ENCODE measurements at regions not wholly inside any gene's neighbourhood (a gene's known extent, or its start where the extent isn't known, plus 50 kb on each side); places are given as distances from the start of the nearest gene placed in this dataset.

- Histone ChIP-seq H2BK15ac (ENCODE audit: low read length) (no peak overlapping the region), H4K8ac (ENCODE audit: low read depth, low read length) (no peak overlapping the region), H2BK12ac (ENCODE audit: low read length) (no peak overlapping the region), H3K23ac (ENCODE audit: low read depth, low read length, poor library complexity) (no peak overlapping the region), H2AFZ (ENCODE audit: low read length) (no peak overlapping the region), H3K27ac (replicated peaks; ENCODE audit: low read length) (no peak overlapping the region), H3K4ac (ENCODE audit: low read length) (no peak overlapping the region), H3K9ac (ENCODE audit: low read depth, low read length, poor library complexity) (no peak overlapping the region), H3K27me3 (ENCODE audit: control insufficient read depth in 3 of 3, insufficient read depth in 3 of 3, low read depth in 1 of 3, low read length in 3 of 3) (no peaks in the 10 kb centered on the region), H4K91ac (ENCODE audit: low read depth, low read length, poor library complexity) (no peak overlapping the region), H2AK5ac (ENCODE audit: low read depth, low read length) (no peak overlapping the region), H2BK5ac (ENCODE audit: low read length) (no peak overlapping the region), H3K18ac (ENCODE audit: low read length) (no peak overlapping the region), H3K14ac (ENCODE audit: low read length) (no peak overlapping the region), H3K4me1 (ENCODE audit: control insufficient read depth in 2 of 2, insufficient read depth in 1 of 2, low read depth in 1 of 2, low read length in 2 of 2) (peaks cover 5 to 7% of the 10 kb centered on the region in 2 donors), H3K4me3 (ENCODE audit: low read length in 2 of 2) (no peak overlapping the region), H3K9me3 (replicated peaks in 1 of 2; ENCODE audit: control insufficient read depth in 2 of 2, insufficient read depth in 1 of 2, low read depth in 1 of 2, low read length in 2 of 2) (no peaks in the 10 kb centered on the region), H2BK120ac (ENCODE audit: low read depth, low read length) (no peak overlapping the region), H3K36me3 (replicated peaks in 1 of 2; ENCODE audit: control insufficient read depth in 2 of 2, insufficient read depth in 2 of 2, low read length in 2 of 2) (no peaks in the 10 kb centered on the region), H3K79me1 (ENCODE audit: low read depth, low read length) (no peaks in the 10 kb centered on the region), H3K4me2 (ENCODE audit: insufficient read depth, low read length, poor library complexity, severe bottlenecking) (no peak overlapping the region)
- no CpG with 5 or more reads among the region's 1 CpG for WGBS, 2 donors (ENCODE audit: extremely low coverage in 2 of 2, insufficient read length in 2 of 2, insufficient replicate concordance in 1 of 2)
- no peak for DNase-seq (ENCODE audit: low spot score)
Observed at GRCh38 chr6:143612186-143612585, 65.6 kb upstream of the PHACTR2 start.

- Histone ChIP-seq H4K8ac (ENCODE audit: low read depth, low read length) (no peak overlapping the region), H3K36me3 (replicated peaks in 1 of 2; ENCODE audit: control insufficient read depth in 2 of 2, insufficient read depth in 2 of 2, low read length in 2 of 2) (no peaks in the 10 kb centered on the region), H4K91ac (ENCODE audit: low read depth, low read length, poor library complexity) (no peak overlapping the region), H3K79me1 (ENCODE audit: low read depth, low read length) (no peaks in the 10 kb centered on the region), H2BK12ac (ENCODE audit: low read length) (no peak overlapping the region), H2AK5ac (ENCODE audit: low read depth, low read length) (no peak overlapping the region), H3K4me1 (ENCODE audit: control insufficient read depth in 2 of 2, insufficient read depth in 1 of 2, low read depth in 1 of 2, low read length in 2 of 2) (peaks cover 5 to 7% of the 10 kb centered on the region in 2 donors), H2BK5ac (ENCODE audit: low read length) (no peak overlapping the region), H3K14ac (ENCODE audit: low read length) (no peak overlapping the region), H2BK120ac (ENCODE audit: low read depth, low read length) (no peak overlapping the region), H3K18ac (ENCODE audit: low read length) (no peak overlapping the region), H3K27ac (replicated peaks; ENCODE audit: low read length) (no peak overlapping the region), H3K4me2 (ENCODE audit: insufficient read depth, low read length, poor library complexity, severe bottlenecking) (no peak overlapping the region), H2AFZ (ENCODE audit: low read length) (no peak overlapping the region), H3K4me3 (ENCODE audit: low read length in 2 of 2) (no peak overlapping the region), H3K4ac (ENCODE audit: low read length) (no peak overlapping the region), H2BK15ac (ENCODE audit: low read length) (no peak overlapping the region), H3K23ac (ENCODE audit: low read depth, low read length, poor library complexity) (no peak overlapping the region), H3K9me3 (replicated peaks in 1 of 2; ENCODE audit: control insufficient read depth in 2 of 2, insufficient read depth in 1 of 2, low read depth in 1 of 2, low read length in 2 of 2) (no peaks in the 10 kb centered on the region), H3K9ac (ENCODE audit: low read depth, low read length, poor library complexity) (no peak overlapping the region), H3K27me3 (ENCODE audit: control insufficient read depth in 3 of 3, insufficient read depth in 3 of 3, low read depth in 1 of 3, low read length in 3 of 3) (no peaks in the 10 kb centered on the region)
- WGBS, 2 donors (ENCODE audit: extremely low coverage in 2 of 2, insufficient read length in 2 of 2, insufficient replicate concordance in 1 of 2), result no CpG with 5 or more reads among the region's 5 CpGs
- no peak for DNase-seq (ENCODE audit: low spot score)
Observed at GRCh38 chr6:143611580-143611979, 66.2 kb upstream of the PHACTR2 start.

- Histone ChIP-seq H3K4me2 (ENCODE audit: insufficient read depth, low read length, poor library complexity, severe bottlenecking) (no peak overlapping the region), H3K18ac (ENCODE audit: low read length) (no peak overlapping the region), H3K14ac (ENCODE audit: low read length) (no peak overlapping the region), H3K9ac (ENCODE audit: low read depth, low read length, poor library complexity) (no peak overlapping the region), H2BK12ac (ENCODE audit: low read length) (no peak overlapping the region), H2BK120ac (ENCODE audit: low read depth, low read length) (no peak overlapping the region), H2AK5ac (ENCODE audit: low read depth, low read length) (no peak overlapping the region), H3K27me3 (ENCODE audit: control insufficient read depth in 3 of 3, insufficient read depth in 3 of 3, low read depth in 1 of 3, low read length in 3 of 3) (no peaks in the 10 kb centered on the region), H3K9me3 (replicated peaks in 1 of 2; ENCODE audit: control insufficient read depth in 2 of 2, insufficient read depth in 1 of 2, low read depth in 1 of 2, low read length in 2 of 2) (no peaks in the 10 kb centered on the region), H3K4ac (ENCODE audit: low read length) (no peak overlapping the region), H3K27ac (replicated peaks; ENCODE audit: low read length) (no peak overlapping the region), H2BK15ac (ENCODE audit: low read length) (no peak overlapping the region), H3K4me3 (ENCODE audit: low read length in 2 of 2) (no peak overlapping the region), H4K91ac (ENCODE audit: low read depth, low read length, poor library complexity) (no peak overlapping the region), H4K8ac (ENCODE audit: low read depth, low read length) (no peak overlapping the region), H2AFZ (ENCODE audit: low read length) (no peak overlapping the region), H3K23ac (ENCODE audit: low read depth, low read length, poor library complexity) (no peak overlapping the region), H3K79me1 (ENCODE audit: low read depth, low read length) (no peaks in the 10 kb centered on the region), H2BK5ac (ENCODE audit: low read length) (no peak overlapping the region), H3K4me1 (ENCODE audit: control insufficient read depth in 2 of 2, insufficient read depth in 1 of 2, low read depth in 1 of 2, low read length in 2 of 2) (peaks cover 5 to 7% of the 10 kb centered on the region in 2 donors), H3K36me3 (replicated peaks in 1 of 2; ENCODE audit: control insufficient read depth in 2 of 2, insufficient read depth in 2 of 2, low read length in 2 of 2) (no peaks in the 10 kb centered on the region)
- DNase-seq (ENCODE audit: low spot score), result no peak
- no CpG with 5 or more reads among the region's 1 CpG for WGBS, 2 donors (ENCODE audit: extremely low coverage in 2 of 2, insufficient read length in 2 of 2, insufficient replicate concordance in 1 of 2)
Observed at GRCh38 chr6:143609972-143610371, 67.8 kb upstream of the PHACTR2 start.

- H3K14ac ChIP-seq (ENCODE audit: low read length), result no peak overlapping the region
- no peak overlapping the region for H4K8ac ChIP-seq (ENCODE audit: low read depth, low read length)
- no peak overlapping the region for H2BK12ac ChIP-seq (ENCODE audit: low read length)
- no peak overlapping the region for H2AK5ac ChIP-seq (ENCODE audit: low read depth, low read length)
- H2AFZ ChIP-seq (ENCODE audit: low read length), result no peak overlapping the region
- no peak overlapping the region for H3K9ac ChIP-seq (ENCODE audit: low read depth, low read length, poor library complexity)
- no peak overlapping the region for H3K4me3 ChIP-seq (ENCODE audit: low read length in 2 of 2)
- no peaks in the 10 kb centered on the region for H3K27me3 ChIP-seq (ENCODE audit: control insufficient read depth in 3 of 3, insufficient read depth in 3 of 3, low read depth in 1 of 3, low read length in 3 of 3)
- H3K4ac ChIP-seq (ENCODE audit: low read length), result no peak overlapping the region
- no peaks in the 10 kb centered on the region for H3K36me3 ChIP-seq (replicated peaks in 1 of 2; ENCODE audit: control insufficient read depth in 2 of 2, insufficient read depth in 2 of 2, low read length in 2 of 2)
- no peak overlapping the region for H3K4me2 ChIP-seq (ENCODE audit: insufficient read depth, low read length, poor library complexity, severe bottlenecking)
- H4K91ac ChIP-seq (ENCODE audit: low read depth, low read length, poor library complexity), result no peak overlapping the region
- peaks cover 5 to 7% of the 10 kb centered on the region in 2 donors for H3K4me1 ChIP-seq (ENCODE audit: control insufficient read depth in 2 of 2, insufficient read depth in 1 of 2, low read depth in 1 of 2, low read length in 2 of 2)
- H3K9me3 ChIP-seq (replicated peaks in 1 of 2; ENCODE audit: control insufficient read depth in 2 of 2, insufficient read depth in 1 of 2, low read depth in 1 of 2, low read length in 2 of 2), result no peaks in the 10 kb centered on the region
- no peak overlapping the region for H3K27ac ChIP-seq (replicated peaks; ENCODE audit: low read length)
- no peak overlapping the region for H2BK15ac ChIP-seq (ENCODE audit: low read length)
- H2BK120ac ChIP-seq (ENCODE audit: low read depth, low read length), result no peak overlapping the region
- no peaks in the 10 kb centered on the region for H3K79me1 ChIP-seq (ENCODE audit: low read depth, low read length)
- WGBS, 2 donors (ENCODE audit: extremely low coverage in 2 of 2, insufficient read length in 2 of 2, insufficient replicate concordance in 1 of 2), result no CpG with 5 or more reads among the region's 1 CpG
- no peak overlapping the region for H3K23ac ChIP-seq (ENCODE audit: low read depth, low read length, poor library complexity)
- H2BK5ac ChIP-seq (ENCODE audit: low read length), result no peak overlapping the region
- no peak for DNase-seq (ENCODE audit: low spot score)
- H3K18ac ChIP-seq (ENCODE audit: low read length), result no peak overlapping the region
Observed at GRCh38 chr6:143609501-143609900, 68.3 kb upstream of the PHACTR2 start.
